GM18909 (cell line): ENCODE measurements at regions not wholly inside any gene's neighbourhood (a gene's known extent, or its start where the extent isn't known, plus 50 kb on each side); places are given as distances from the start of the nearest gene placed in this dataset.
"Not testable (repeated sequence)": the region's sequence is repeated elsewhere in the genome, so short reads cannot be mapped to it uniquely, and the experiment has no call there.

Source experiments
- ATAC-seq: cut with Tn5 transposase; IDR thresholded peaks from one replicate; pipeline ENCODE4 v1.9.1; 2021; ENCODE audit warnings: mild to moderate bottlenecking; ENCODE audit not compliant: unreplicated experiment, poor library complexity

DNA sequence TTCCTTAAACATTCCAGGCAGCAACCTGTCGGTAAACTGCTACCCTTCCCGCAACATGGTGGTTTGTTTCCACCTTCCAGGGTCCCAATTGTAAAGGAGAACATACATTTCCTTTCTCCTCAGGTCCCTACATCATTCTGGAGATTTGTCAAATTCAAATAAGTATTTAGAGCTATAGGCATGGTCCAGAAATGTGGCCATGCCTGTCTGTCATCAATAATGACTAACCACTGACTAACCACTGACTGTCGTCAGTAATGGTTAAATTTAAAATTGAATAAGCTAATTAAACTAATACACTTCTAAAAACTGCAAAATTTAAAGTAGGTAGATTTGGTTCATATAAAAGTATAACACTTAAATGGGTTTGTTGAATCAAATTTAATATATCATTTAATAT lies 984.0 kb upstream of the SLC39A10 start:
- no peak for ATAC-seq

DNA sequence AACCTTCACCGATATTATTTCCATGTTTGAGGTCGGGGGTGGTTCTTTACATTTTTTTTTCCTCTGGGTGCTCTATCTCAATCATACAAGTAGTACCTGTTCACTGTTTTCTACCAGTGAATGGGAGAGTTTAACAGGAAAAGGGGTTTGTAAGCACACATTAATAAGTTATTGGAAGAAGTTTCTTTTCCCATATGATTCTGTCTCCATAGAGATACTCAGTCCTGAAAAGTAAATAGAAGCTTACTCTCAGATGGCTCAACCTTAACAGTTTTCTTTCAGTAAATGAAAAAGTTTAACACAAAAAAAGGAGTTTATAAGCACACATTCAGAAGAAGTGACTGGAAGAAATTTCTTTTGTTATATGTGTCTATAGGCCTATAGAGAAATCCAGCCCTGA lies 995.6 kb upstream of the SLC39A10 start:
- no peak for ATAC-seq

DNA sequence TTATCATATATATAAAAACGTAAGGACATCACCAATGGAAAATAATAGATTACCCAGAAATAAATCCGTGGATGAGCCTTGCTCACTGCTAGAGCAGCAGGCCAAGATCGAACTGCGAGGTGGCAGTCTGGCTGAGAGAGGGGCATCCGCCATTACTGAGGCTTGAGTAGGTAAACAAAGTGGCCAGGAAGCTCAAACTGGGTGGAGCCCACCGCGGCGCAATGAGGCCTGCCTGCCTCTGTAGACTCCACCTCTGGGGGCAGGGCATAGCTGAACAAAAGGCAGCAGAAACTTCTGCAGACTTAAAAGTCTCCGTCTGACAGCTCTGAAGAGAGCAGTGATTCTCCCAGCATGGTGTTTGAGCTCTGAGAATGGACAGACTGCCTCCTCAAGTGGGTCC lies 1018.0 kb upstream of the SLC39A10 start:
- ATAC-seq = not testable (repeated sequence)

GRCh38 chr2:194621945-194622344 lies 1035.1 kb upstream of the SLC39A10 start:
- ATAC-seq = no peak

- ATAC-seq = no peak
Observed at GRCh38 chr2:194619366-194619765, 1037.7 kb upstream of the SLC39A10 start.

- ATAC-seq = no peak
Observed at GRCh38 chr2:194618432-194618831, 1038.6 kb upstream of the SLC39A10 start.

DNA sequence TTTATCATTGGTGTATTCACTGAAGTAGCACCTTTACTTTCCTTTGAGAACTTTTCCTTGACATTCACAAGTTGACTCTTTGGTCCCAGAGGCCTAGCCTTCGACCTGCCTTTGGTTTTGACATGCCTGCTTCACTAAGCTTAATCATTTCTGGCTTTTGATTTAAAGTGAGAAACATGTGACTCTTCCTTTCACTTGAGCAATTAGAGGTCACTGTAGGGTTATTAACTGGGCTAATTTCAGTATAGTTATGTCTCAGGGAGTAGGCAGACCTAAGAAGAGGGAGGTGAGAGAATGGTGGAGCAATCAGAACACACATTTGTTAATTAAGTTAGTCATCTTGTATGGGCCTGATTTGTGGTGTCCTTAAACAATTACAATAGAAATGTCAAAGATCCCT lies 1040.7 kb upstream of the SLC39A10 start:
- ATAC-seq = peak; percentile 88

DNA sequence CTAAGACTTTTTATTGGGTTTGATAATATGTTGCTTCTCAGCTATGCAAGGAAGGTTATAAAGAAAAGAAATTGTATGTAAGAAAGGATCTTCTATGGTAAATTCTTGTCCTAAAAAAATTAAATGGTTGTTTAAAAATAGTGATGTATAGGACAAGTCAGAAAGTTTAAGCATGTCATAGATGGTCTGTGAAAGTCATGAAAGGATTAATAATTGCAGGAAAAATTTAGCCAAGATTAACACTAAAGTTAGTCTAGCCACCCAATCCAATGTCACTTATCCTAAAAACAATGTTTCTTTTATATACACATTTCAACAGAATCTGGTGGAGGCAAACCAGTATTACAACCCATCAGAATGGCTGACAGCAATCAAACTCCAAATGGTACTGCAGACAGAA lies 1046.7 kb upstream of the SLC39A10 start:
- ATAC-seq = no peak

GRCh38 chr2:194603429-194603828 lies 1053.6 kb upstream of the SLC39A10 start:
- ATAC-seq = no peak

- ATAC-seq = no peak
Observed at GRCh38 chr2:194602750-194603149, 1054.3 kb upstream of the SLC39A10 start.

DNA sequence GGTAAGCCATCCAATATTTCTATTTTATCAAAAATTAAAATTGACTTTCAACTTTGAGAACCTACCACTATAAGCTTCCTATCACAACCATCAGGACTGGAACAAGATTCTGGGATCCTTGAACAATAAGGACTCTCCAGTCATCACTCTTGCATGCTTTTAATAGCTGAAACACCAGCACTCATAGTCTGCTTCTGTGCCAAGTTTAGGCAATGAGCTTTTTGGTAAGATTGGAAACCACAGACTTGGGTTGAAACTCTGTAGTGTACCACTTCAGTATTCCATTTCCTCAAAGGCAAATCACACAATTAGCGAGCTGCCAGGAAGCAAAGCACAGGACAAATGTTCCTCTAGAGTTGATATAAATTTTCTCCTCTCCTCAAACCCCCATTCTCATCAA lies 1065.8 kb upstream of the SLC39A10 start:
- no peak for ATAC-seq

GRCh38 chr2:194587739-194588270 lies 1069.2 kb upstream of the SLC39A10 start:
- no peak for ATAC-seq

GRCh38 chr2:194567661-194568017 lies 1089.4 kb upstream of the SLC39A10 start:
- ATAC-seq = peak; percentile 60

DNA sequence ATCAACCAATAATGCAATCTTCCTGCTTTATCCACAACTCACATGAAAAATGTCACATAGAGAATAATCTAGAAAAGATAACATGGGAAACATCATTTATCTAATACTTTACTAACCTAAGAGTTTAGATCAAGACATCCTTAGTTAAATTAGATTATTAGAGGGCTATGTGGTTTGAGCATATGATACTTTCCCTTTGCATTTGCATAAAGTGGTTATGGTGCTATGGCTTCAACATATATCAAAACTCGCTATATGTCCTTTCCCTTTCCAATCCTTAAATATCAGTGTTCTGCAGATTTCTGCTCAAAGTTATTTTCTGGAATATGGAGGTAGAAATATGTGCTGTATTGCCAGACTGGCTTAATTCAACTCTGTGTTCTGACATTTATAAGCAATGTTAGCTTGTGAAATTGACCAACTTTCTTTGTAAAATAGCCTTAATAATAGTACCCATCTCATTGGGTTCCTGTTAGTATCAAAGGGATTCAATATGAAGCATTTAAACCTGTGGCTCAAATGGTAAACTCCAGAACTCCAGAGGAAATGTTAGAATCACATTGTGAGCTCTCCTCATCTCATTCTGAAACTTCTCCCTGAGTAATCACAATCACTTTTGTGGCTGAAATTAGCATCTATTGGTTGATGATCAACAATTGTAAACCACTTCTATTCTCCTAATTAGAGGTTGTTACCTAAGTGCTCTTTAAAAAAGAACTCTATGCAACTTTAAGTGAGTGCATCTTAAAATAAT lies 1089.9 kb upstream of the SLC39A10 start:
- ATAC-seq = peak; percentile 87

GRCh38 chr2:194564422-194564821 lies 1092.6 kb upstream of the SLC39A10 start:
- no peak for ATAC-seq

- ATAC-seq = no peak
Observed at GRCh38 chr2:194562329-194562728, 1094.7 kb upstream of the SLC39A10 start.

DNA sequence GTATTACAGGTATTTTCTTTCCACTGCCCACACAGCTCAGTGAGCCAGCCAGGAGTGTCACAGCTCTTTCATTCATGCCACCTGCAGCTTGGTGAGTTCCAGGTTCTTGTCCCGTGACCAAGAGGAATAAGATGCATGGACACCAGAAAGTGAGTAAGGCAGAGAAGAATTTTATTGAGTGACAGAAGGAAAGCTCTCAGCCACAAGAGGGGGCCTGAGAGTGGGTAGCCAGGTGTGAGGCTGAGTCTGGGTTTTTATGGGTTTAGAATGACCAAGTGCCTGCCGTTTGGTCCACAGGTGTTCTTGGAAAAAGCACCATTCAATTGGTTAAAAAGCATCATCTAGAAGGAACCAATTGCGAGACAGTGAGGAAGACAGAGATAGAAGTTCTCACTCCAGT lies 1097.1 kb upstream of the SLC39A10 start:
- no peak for ATAC-seq

- ATAC-seq = no peak
Observed at GRCh38 chr2:194559523-194559922, 1097.5 kb upstream of the SLC39A10 start.

- ATAC-seq = no peak
Observed at GRCh38 chr2:194557993-194558392, 1099.0 kb upstream of the SLC39A10 start.

DNA sequence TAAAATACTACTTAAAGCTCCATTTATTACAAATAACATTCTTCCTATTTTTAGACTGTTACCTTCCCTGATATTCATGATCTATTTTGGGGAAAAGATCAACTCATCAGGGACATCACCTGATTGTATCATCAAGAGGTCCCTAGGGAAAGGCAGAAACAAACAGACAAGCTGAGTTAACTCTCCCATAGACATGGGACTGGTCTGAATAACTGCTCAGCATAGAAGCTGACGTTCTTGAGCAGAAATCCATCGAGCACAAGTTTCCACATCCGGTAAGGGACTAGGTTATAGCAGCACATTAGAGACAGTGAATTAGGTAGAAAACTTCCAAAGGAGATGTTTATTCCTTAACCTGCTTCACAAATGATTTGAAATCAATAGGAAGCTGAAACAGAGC lies 1100.4 kb upstream of the SLC39A10 start:
- no peak for ATAC-seq

- no peak for ATAC-seq
Observed at GRCh38 chr2:194553980-194554379, 1103.0 kb upstream of the SLC39A10 start.

DNA sequence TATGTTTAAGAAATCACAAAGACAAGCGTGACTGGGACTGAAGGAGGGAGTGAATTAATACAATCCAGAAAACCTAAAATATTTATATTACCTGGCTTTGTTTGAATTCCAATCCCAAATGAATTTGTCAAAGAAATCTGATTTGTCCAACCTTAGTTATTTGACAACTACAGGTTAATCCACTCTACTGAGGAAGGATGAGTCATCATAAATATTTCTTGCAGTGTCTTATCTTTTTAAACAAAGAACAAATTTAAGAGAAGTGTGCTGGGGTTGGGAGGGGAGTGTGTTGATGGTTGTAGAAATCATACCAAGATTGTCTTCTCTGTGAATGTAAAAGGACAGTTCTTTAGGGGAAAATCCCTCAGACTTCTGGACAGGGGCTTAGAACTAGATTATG lies 1106.3 kb upstream of the SLC39A10 start:
- no peak for ATAC-seq
